Neural crest cell (in vitro differentiated cells): ENCODE measurements at regions not wholly inside any gene's neighbourhood (a gene's known extent, or its start where the extent isn't known, plus 50 kb on each side); places are given as distances from the start of the nearest gene placed in this dataset.

Experiments used
- DNase-seq: peaks from one replicate; pipeline ENCODE4 v3.0.0; 2021; ENCODE audit warnings: low read depth, mixed read lengths, low spot score
- H3K27ac Mint-ChIP-seq: one replicate; pipeline ENCODE4 v1.8.0; 2021; ENCODE audit warnings: mild to moderate bottlenecking, mixed read lengths; ENCODE audit not compliant: unreplicated experiment
- H3K27me3 Mint-ChIP-seq: 2 replicates; pipeline ENCODE4 v1.8.0; 2021; ENCODE audit warnings: low read depth, mild to moderate bottlenecking, mixed read lengths
- H3K36me3 Mint-ChIP-seq: 2 replicates; pipeline ENCODE4 v1.8.0; 2021; ENCODE audit warnings: low read depth, mild to moderate bottlenecking, mixed read lengths
- H3K4me1 Mint-ChIP-seq: 2 replicates; pipeline ENCODE4 v1.8.0; 2021; ENCODE audit warnings: mixed read lengths
- H3K4me3 Mint-ChIP-seq: one replicate; pipeline ENCODE4 v1.8.0; 2021; ENCODE audit warnings: mild to moderate bottlenecking, mixed read lengths
- H3K9me3 Mint-ChIP-seq: 2 replicates; pipeline ENCODE4 v1.8.0; 2021; ENCODE audit warnings: mixed read lengths
- TF ChIP-seq, protein P1 (sequence below): fragments of 200-600 bp; sonication (generic); conservative IDR thresholded peaks from 2 replicates; pipeline ENCODE4 v1.5.0; 2021; ENCODE audit warnings: antibody characterized with exemption, mild to moderate bottlenecking

DNA sequence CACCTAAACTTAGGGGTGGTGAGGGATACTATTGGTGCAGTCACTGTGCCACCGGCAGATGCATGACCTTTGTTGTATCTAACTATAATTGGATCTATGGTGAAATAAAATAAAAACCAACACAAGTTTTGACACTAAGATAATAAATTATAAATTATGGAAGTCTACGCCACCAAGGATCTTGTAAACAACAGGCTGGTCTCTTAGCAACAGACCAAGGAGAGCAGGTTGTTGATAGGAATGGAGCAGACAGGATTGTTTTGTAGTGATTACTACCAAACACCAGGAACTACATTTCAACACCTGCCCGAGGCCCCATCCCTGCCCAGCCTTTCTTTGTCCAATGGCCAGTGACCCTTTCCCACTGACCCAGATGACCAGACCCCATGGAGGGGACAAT lies 1178.0 kb downstream of the VRK1 start:
- no peak overlapping the region for H3K4me3 Mint-ChIP-seq
- H3K9me3 Mint-ChIP-seq: no peaks in the 10 kb centered on the region
- no peaks in the 10 kb centered on the region for H3K36me3 Mint-ChIP-seq
- peaks cover 2% of the 10 kb centered on the region for H3K27me3 Mint-ChIP-seq
- peaks cover 14% of the 10 kb centered on the region for H3K4me1 Mint-ChIP-seq
- TF ChIP-seq, protein P1, sequence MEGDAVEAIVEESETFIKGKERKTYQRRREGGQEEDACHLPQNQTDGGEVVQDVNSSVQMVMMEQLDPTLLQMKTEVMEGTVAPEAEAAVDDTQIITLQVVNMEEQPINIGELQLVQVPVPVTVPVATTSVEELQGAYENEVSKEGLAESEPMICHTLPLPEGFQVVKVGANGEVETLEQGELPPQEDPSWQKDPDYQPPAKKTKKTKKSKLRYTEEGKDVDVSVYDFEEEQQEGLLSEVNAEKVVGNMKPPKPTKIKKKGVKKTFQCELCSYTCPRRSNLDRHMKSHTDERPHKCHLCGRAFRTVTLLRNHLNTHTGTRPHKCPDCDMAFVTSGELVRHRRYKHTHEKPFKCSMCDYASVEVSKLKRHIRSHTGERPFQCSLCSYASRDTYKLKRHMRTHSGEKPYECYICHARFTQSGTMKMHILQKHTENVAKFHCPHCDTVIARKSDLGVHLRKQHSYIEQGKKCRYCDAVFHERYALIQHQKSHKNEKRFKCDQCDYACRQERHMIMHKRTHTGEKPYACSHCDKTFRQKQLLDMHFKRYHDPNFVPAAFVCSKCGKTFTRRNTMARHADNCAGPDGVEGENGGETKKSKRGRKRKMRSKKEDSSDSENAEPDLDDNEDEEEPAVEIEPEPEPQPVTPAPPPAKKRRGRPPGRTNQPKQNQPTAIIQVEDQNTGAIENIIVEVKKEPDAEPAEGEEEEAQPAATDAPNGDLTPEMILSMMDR: no peak
- no peak overlapping the region for H3K27ac Mint-ChIP-seq
- no peak for DNase-seq

DNA sequence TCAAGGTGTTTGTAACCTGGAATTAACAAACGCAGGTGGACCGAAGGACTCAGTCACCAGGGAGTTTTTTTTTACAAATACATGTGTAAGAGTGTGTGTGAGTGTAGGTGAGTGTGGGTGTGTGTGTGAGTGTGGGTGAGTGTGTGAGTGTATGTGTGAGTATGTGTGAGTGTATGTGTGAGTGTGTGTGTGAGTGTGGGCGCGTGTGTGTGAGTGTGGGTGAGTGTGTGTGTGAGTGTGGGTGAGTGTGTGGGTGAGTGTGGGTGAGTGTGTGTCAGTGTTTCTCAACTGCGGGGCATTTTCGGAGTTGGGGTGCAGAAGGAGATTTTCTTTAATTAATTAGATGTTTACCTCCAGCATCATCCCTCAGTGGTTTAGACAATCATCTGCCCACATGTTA lies 1178.8 kb downstream of the VRK1 start:
- no peak overlapping the region for H3K27ac Mint-ChIP-seq
- H3K4me3 Mint-ChIP-seq: no peak overlapping the region

DNA sequence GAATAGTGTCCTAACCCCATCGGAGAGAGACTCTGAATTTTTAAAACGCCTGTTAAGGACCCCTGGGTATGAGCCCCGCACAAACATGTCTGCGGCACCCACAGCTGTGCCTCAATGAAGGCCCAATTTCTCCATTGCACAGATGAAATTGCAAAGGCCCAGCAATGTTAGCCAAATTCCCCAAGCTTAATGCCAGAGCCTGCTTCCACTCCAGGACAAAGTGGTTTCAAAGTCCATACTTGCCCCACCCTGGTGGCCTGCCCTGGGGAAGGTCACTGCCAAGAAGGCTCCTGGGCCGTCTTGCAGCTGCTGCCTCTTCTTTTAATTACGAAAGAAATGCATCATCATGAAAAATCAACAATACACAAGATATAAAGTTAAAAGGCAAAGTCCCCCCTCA lies 1179.7 kb downstream of the VRK1 start:
- Mint-ChIP-seq H3K9me3 (no peaks in the 10 kb centered on the region), H3K36me3 (no peaks in the 10 kb centered on the region), H3K27me3 (no peaks in the 10 kb centered on the region), H3K4me3 (no peak overlapping the region), H3K27ac (no peak overlapping the region), H3K4me1 (peaks cover 14% of the 10 kb centered on the region)
- DNase-seq: no peak
- TF ChIP-seq, protein P1: no peak

More for the DNA sequence above, 1178.8 kb downstream of the VRK1 start:
- TF ChIP-seq, protein P1: no peak
- Mint-ChIP-seq H3K9me3 (no peaks in the 10 kb centered on the region), H3K36me3 (no peaks in the 10 kb centered on the region), H3K4me1 (peaks cover 14% of the 10 kb centered on the region), H3K27me3 (peaks cover 2% of the 10 kb centered on the region)
- no peak for DNase-seq

DNA sequence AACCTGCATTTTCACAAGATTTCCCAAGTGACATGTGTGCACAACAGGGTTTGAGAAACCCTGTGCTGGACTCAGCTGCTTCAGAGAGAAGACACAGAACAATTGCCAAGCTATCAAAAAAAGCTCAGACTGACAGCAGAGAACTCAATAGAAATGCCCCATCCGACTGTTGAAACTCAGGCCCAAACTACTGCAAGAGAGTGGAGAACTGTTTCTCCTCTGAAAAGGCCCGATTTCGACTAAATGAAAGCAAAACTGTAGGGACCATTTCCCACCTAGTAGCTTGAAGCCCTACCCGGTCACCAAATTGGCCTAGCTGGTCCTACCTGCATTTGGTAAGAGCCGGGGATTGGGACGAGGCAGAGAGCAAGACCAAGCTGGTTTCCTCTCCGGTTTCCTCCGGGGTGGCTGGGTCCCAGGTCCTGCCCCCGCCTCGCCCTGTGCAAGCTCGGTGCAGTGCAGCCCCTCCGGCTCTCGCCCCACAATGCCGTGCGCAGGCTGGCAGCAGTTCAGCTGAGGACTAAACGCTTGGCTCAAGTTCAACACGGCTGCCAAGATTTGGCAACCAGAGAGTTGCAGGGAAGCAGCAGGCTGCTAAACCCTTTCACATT lies 1180.6 kb downstream of the VRK1 start:
- no peak overlapping the region for H3K4me3 Mint-ChIP-seq
- no peak overlapping the region for H3K27ac Mint-ChIP-seq
- no peak for DNase-seq
- H3K9me3 Mint-ChIP-seq: no peaks in the 10 kb centered on the region
- H3K4me1 Mint-ChIP-seq: peaks cover 14% of the 10 kb centered on the region
- H3K36me3 Mint-ChIP-seq: no peaks in the 10 kb centered on the region
- no peaks in the 10 kb centered on the region for H3K27me3 Mint-ChIP-seq
- TF ChIP-seq, protein P1: no peak

- Mint-ChIP-seq H3K4me3 (peak overlapping the region; percentile 20), H3K36me3 (no peaks in the 10 kb centered on the region), H3K27ac (peak overlapping the region; percentile 3), H3K9me3 (no peaks in the 10 kb centered on the region), H3K27me3 (no peaks in the 10 kb centered on the region), H3K4me1 (peaks cover 14% of the 10 kb centered on the region)
- peak; percentile 64 for DNase-seq
- TF ChIP-seq, protein P1: peak; percentile 71
These were observed 1181.2 kb downstream of the VRK1 start for GRCh38 chr14:97978341-97978740.
